HG02938 (cell line): ENCODE measurements at regions not wholly inside any gene's neighbourhood (a gene's known extent, or its start where the extent isn't known, plus 50 kb on each side); places are given as distances from the start of the nearest gene placed in this dataset.

ENCODE experiments used
- ATAC-seq: cut with Tn5 transposase; IDR thresholded peaks from one replicate; pipeline ENCODE4 v1.9.1; 2021; ENCODE audit warnings: mild to moderate bottlenecking, moderate library complexity; ENCODE audit not compliant: unreplicated experiment

- no peak for ATAC-seq
Measured at GRCh38 chr9:79001012-79001411, 570.8 kb upstream of the TLE4 start.

GRCh38 chr9:79003514-79003913, 568.3 kb upstream of the TLE4 start:
- ATAC-seq: no peak

- ATAC-seq: no peak
Measured at GRCh38 chr9:79004032-79004431, 567.7 kb upstream of the TLE4 start.

GRCh38 chr9:79006546-79006945, 565.2 kb upstream of the TLE4 start:
- no peak for ATAC-seq

GRCh38 chr9:79007701-79008483, 563.9 kb upstream of the TLE4 start:
- peak; percentile 97 for ATAC-seq

- no peak for ATAC-seq
Measured at GRCh38 chr9:79008916-79009315, 562.8 kb upstream of the TLE4 start.

GRCh38 chr9:79011461-79011860, 560.3 kb upstream of the TLE4 start:
- no peak for ATAC-seq

- no peak for ATAC-seq
Measured at GRCh38 chr9:79012561-79012960, 559.2 kb upstream of the TLE4 start.

GRCh38 chr9:79013715-79014610, 557.8 kb upstream of the TLE4 start:
- ATAC-seq: no peak

- ATAC-seq: no peak
Measured at GRCh38 chr9:79014929-79015699, 556.7 kb upstream of the TLE4 start.

GRCh38 chr9:79015951-79016350, 555.8 kb upstream of the TLE4 start:
- ATAC-seq: no peak

GRCh38 chr9:79020276-79020675, 551.5 kb upstream of the TLE4 start:
- no peak for ATAC-seq

- ATAC-seq: no peak
Measured at GRCh38 chr9:79021084-79021483, 550.7 kb upstream of the TLE4 start.

GRCh38 chr9:79023134-79023580, 548.6 kb upstream of the TLE4 start:
- ATAC-seq: no peak

- no peak for ATAC-seq
Measured at GRCh38 chr9:79026316-79026715, 545.4 kb upstream of the TLE4 start.

- ATAC-seq: no peak
Measured at GRCh38 chr9:79028101-79028500, 543.7 kb upstream of the TLE4 start.

- ATAC-seq: no peak
Measured at GRCh38 chr9:79034583-79034982, 537.2 kb upstream of the TLE4 start.

GRCh38 chr9:79037338-79037737, 534.4 kb upstream of the TLE4 start:
- ATAC-seq: no peak

- ATAC-seq: no peak
Measured at GRCh38 chr9:79040671-79041070, 531.1 kb upstream of the TLE4 start.

GRCh38 chr9:79041266-79041665, 530.5 kb upstream of the TLE4 start:
- no peak for ATAC-seq

- no peak for ATAC-seq
Measured at GRCh38 chr9:79043916-79044315, 527.8 kb upstream of the TLE4 start.
